PC-3 (cell line): ENCODE measurements at regions not wholly inside any gene's neighbourhood (a gene's known extent, or its start where the extent isn't known, plus 50 kb on each side); places are given as distances from the start of the nearest gene placed in this dataset.

Source experiments
- ATAC-seq: fragments of 200-7000 bp; cut with Tn5 transposase; 2 replicates; pipeline ENCODE4 v1.9.1; 2020; ENCODE audit warnings: mild to moderate bottlenecking, moderate library complexity
- BruUV-seq: library from RNA; stranded (reverse); fragments of 400-500 nt; replicated peaks from 2 replicates; lab custom pipeline; 2021; lab: Mats Ljungman, UMichigan
- CTCF ChIA-PET: fragments of 300-600 bp; sonication (Branson Sonifier 250); formaldehyde crosslinking; loops from one replicate; lab custom pipeline; 2022; ENCODE audit warnings: antibody characterized with exemption; lab: Charles Lee
- POLR2A ChIA-PET: fragments of 300-600 bp; sonication (Branson Sonifier 250); formaldehyde crosslinking; loops from one replicate; lab custom pipeline; 2022; ENCODE audit warnings: antibody characterized with exemption; ENCODE audit not compliant: unreplicated experiment; lab: Charles Lee
- DNase-seq: peaks from one replicate; pipeline ENCODE4 v3.0.0-alpha.2; 2015
- H2AFZ ChIP-seq: fragments of 300-600 bp; sonication (generic); 2 replicates; pipeline ENCODE4 v1.6.0; 2016; ENCODE audit warnings: antibody characterized with exemption, low read length
- H3F3A ChIP-seq: fragments of 300-600 bp; sonication (generic); one replicate; pipeline ENCODE4 v1.6.0; 2017; ENCODE audit warnings: antibody characterized with exemption, low read length, control low read depth, mild to moderate bottlenecking; ENCODE audit not compliant: unreplicated experiment
- H3K27ac ChIP-seq: fragments of 300-600 bp; sonication (generic); 2 replicates; pipeline ENCODE4 v1.5.1; 2016; ENCODE audit warnings: mild to moderate bottlenecking, low read length
- H3K27me3 ChIP-seq: fragments of 300-600 bp; sonication (generic); 2 replicates; pipeline ENCODE4 v1.6.1; 2016; ENCODE audit warnings: low read length, mixed read lengths
- H3K36me3 ChIP-seq: fragments of 300-600 bp; sonication (generic); 2 replicates; pipeline ENCODE4 v1.6.1; 2016; ENCODE audit warnings: low read depth, mixed run types, low read length, mixed read lengths
- H3K4me1 ChIP-seq: fragments of 300-600 bp; sonication (generic); 2 replicates; pipeline ENCODE4 v1.5.1; 2016; ENCODE audit warnings: low read length; ENCODE audit not compliant: insufficient read depth
- H3K4me2 ChIP-seq: fragments of 300-600 bp; sonication (generic); 2 replicates; pipeline ENCODE4 v1.6.0; 2016; ENCODE audit warnings: low read length
- H3K4me3 ChIP-seq: fragments of 300-600 bp; sonication (generic); 2 replicates; pipeline ENCODE4 v1.5.1; 2016; ENCODE audit warnings: mild to moderate bottlenecking, low read length, mixed read lengths
- H3K79me2 ChIP-seq: fragments of 300-600 bp; sonication (generic); 2 replicates; pipeline ENCODE4 v1.6.1; 2017; ENCODE audit warnings: low read length, mixed read lengths
- H3K9ac ChIP-seq: fragments of 300-600 bp; sonication (generic); 2 replicates; pipeline ENCODE4 v1.6.0; 2016; ENCODE audit warnings: mild to moderate bottlenecking, low read length
- H3K9me2 ChIP-seq: fragments of 300-600 bp; sonication (generic); replicated peaks from 2 replicates; pipeline ENCODE4 v1.6.1; 2016; ENCODE audit warnings: mixed run types, low read length, mixed read lengths
- H3K9me3 ChIP-seq: fragments of 300-600 bp; sonication (generic); 2 replicates; pipeline ENCODE4 v1.6.1; 2016; ENCODE audit warnings: low read length, mixed read lengths
- H4K20me1 ChIP-seq: fragments of 300-600 bp; sonication (generic); 2 replicates; pipeline ENCODE4 v1.6.1; 2016; ENCODE audit warnings: low read length, mixed read lengths
- CTCF ChIP-seq: fragments of 300-600 bp; sonication (generic); conservative IDR thresholded peaks from 2 replicates; pipeline ENCODE4 v1.5.1; 2017; ENCODE audit warnings: antibody characterized with exemption, low read depth, mild to moderate bottlenecking, low read length
- EZH2 ChIP-seq: fragments of 300-600 bp; sonication (generic); IDR thresholded peaks from one replicate; pipeline ENCODE4 v1.6.1; 2017; ENCODE audit warnings: antibody characterized with exemption, mild to moderate bottlenecking, low read length; ENCODE audit not compliant: unreplicated experiment
- EZH2phosphoT487 ChIP-seq: fragments of 300-600 bp; sonication (generic); IDR thresholded peaks from 2 replicates; pipeline ENCODE4 v1.6.1; 2018; ENCODE audit warnings: mild to moderate bottlenecking, antibody characterized with exemption, low read length, borderline replicate concordance
- intact Hi-C: fragments of 100-400 bp; cut with micrococcal nuclease; formaldehyde crosslinking; loops from 2 replicates; pipeline ENCODE4 v1.9.0; 2023

GRCh38 chr2:15738225-15738546, 146.5 kb downstream of the DDX1 start:
- no peak overlapping the region for H3K9ac ChIP-seq
- DNase-seq (no peak), ATAC-seq (no peak)
- H3K36me3 ChIP-seq = no peaks in the 10 kb centered on the region
- H3K9me3 ChIP-seq = no peaks in the 10 kb centered on the region
- CTCF ChIA-PET = no interaction called here
- no peak overlapping the region for H3K4me3 ChIP-seq
- no peak overlapping the region for H3K4me2 ChIP-seq
- POLR2A ChIA-PET = no interaction called here
- no peaks in the 10 kb centered on the region for H3F3A ChIP-seq
- no peak for TF ChIP-seq EZH2phosphoT487
- no peak for TF ChIP-seq CTCF
- TF ChIP-seq EZH2 = no peak
- no peaks in the 10 kb centered on the region for H3K9me2 ChIP-seq
- peaks cover 26% of the 10 kb centered on the region for H3K27me3 ChIP-seq
- peaks cover 6% of the 10 kb centered on the region; the same call in 1 of the 2 replicates for H3K4me1 ChIP-seq
- H2AFZ ChIP-seq = no peak overlapping the region
- no TSS peak for BruUV-seq
- no peaks in the 10 kb centered on the region for H3K79me2 ChIP-seq
- H3K27ac ChIP-seq = no peak overlapping the region
- H4K20me1 ChIP-seq = no peaks in the 10 kb centered on the region
- intact Hi-C loops = no loop called here

- CTCF ChIA-PET = no interaction called here
- H3K36me3 ChIP-seq = no peaks in the 10 kb centered on the region
- H3K27me3 ChIP-seq = peaks cover 24% of the 10 kb centered on the region
- H3K79me2 ChIP-seq = no peaks in the 10 kb centered on the region
- H3F3A ChIP-seq = no peaks in the 10 kb centered on the region
- H2AFZ ChIP-seq = no peak overlapping the region
- POLR2A ChIA-PET = no interaction called here
- no peak for DNase-seq
- no peaks in the 10 kb centered on the region for H3K9me3 ChIP-seq
- H3K4me2 ChIP-seq = no peak overlapping the region
- no peaks in the 10 kb centered on the region for H4K20me1 ChIP-seq
- no peaks in the 10 kb centered on the region for H3K4me1 ChIP-seq
- H3K9ac ChIP-seq = no peak overlapping the region
- intact Hi-C loops = no loop called here
- BruUV-seq = no TSS peak
- no peak for TF ChIP-seq EZH2phosphoT487
- TF ChIP-seq EZH2 = no peak
- no peak for TF ChIP-seq CTCF
- H3K9me2 ChIP-seq = no peaks in the 10 kb centered on the region
- no peak overlapping the region for H3K4me3 ChIP-seq
- H3K27ac ChIP-seq = no peak overlapping the region
- no peak for ATAC-seq
Measured at GRCh38 chr2:15738943-15739342, 147.3 kb downstream of the DDX1 start.

GRCh38 chr2:15744820-15745219, 153.2 kb downstream of the DDX1 start:
- Histone ChIP-seq H3F3A (no peaks in the 10 kb centered on the region), H4K20me1 (no peaks in the 10 kb centered on the region), H3K9ac (no peak overlapping the region), H3K9me2 (no peaks in the 10 kb centered on the region), H3K27me3 (peaks cover 17% of the 10 kb centered on the region), H3K4me1 (no peaks in the 10 kb centered on the region), H3K36me3 (no peaks in the 10 kb centered on the region), H3K27ac (no peak overlapping the region), H3K79me2 (no peaks in the 10 kb centered on the region), H2AFZ (no peak overlapping the region), H3K9me3 (no peaks in the 10 kb centered on the region), H3K4me3 (no peak overlapping the region), H3K4me2 (no peak overlapping the region)
- ChIA-PET POLR2A (no interaction called here), CTCF (no interaction called here)
- ATAC-seq (no peak), DNase-seq (no peak)
- TF ChIP-seq EZH2 (no peak), EZH2phosphoT487 (no peak), CTCF (no peak)
- BruUV-seq = no TSS peak
- intact Hi-C loops = no loop called here
